Limb (tissue), 2 donors: ENCODE measurements at regions not wholly inside any gene's neighbourhood (a gene's known extent, or its start where the extent isn't known, plus 50 kb on each side); places are given as distances from the start of the nearest gene placed in this dataset.

Source experiments
- DNase-seq, 2 donors: peaks; one replicate each; pipeline ENCODE4 v3.0.0-alpha.2; 2016; ENCODE audit errors: extremely low spot score in 2 of 2

DNA sequence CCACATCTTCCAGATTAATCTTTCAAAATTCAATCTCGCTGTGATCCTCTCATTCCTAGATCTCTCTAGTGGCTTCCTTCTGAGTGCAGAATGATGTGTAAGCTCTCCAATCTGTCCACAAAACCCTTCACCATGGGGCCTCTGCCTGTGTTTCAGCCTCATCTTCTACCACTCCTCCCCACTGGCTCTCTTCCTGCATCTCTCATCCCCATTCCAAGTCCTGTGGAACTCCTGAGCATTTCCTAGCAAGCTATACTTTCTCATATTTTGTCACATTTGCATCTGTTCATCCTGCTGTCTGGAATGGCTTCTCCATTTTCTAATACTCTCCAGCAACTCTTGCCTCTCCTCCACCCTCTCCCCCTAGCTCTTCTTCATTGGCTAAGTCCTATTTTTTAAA is 242.0 kb upstream of the DAAM1 start:
- no peak for DNase-seq

DNA sequence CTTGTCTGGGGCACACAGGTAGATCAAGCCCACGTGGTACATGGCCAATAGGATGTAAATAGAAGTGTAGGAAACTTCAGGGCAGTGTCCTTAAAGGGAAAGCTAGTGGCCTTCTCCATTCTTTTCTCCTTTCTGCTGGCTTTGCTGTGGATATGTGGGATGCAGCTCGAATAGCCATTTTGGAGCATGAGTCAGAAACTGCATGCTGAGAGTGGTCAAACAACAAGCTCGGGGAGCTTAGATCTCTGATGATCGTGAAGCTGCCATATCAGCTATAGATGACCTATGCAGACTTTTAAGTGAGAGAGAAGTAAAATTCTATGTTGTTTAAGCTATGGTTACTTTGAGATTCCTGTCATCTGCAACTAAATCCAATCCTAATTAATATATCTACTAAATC is 241.3 kb upstream of the DAAM1 start:
- no peak for DNase-seq

DNA sequence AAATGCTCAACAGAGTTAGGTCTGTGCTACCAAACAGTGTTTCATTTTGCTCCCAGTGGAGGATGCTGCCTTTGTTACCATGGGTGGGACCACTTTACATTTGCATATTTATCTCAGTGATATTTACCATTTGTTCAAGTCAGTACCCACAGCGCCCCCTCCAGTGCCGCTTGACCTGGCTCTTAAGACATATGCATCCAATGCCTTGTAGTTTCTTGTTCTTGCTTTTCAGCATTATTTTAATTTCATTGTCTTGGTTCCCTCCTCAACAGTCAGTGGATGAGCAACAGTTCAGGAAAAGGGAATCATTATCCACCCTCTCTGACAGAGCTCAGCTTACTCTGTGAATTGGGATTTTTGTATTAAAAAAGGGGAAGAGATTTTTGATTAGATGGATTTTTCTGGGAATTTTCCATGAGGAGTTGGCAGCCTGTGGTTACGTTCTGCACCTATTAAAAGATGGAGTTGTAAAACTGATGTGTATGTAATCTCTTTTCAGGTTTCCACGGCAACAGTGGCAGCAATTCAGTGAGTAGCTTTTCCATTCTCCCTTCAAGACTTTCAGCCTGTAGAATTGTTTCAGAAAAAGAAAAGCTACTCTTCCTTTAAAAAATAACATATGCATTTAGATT is 240.5 kb upstream of the DAAM1 start:
- DNase-seq: peak; percentile 60 to 85

DNA sequence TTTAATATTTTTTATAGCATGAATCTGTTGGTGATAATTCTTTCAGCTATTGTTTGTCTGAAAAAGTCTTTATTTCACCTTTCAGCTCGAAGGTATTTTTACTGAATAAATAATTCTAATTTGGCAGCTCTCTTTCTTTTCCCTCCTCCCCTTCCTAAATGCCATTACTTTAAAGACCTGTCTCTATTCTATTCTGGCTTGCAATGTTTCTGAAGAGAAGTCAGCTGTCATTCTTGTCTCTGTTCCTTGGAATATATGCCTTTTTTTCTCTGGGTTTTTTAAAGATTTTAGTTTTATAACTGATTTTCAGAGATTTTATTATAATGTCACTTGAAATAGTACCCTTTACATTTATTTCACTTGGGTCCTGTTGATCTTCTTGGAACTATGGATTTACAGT is 237.9 kb upstream of the DAAM1 start:
- DNase-seq: no peak

DNA sequence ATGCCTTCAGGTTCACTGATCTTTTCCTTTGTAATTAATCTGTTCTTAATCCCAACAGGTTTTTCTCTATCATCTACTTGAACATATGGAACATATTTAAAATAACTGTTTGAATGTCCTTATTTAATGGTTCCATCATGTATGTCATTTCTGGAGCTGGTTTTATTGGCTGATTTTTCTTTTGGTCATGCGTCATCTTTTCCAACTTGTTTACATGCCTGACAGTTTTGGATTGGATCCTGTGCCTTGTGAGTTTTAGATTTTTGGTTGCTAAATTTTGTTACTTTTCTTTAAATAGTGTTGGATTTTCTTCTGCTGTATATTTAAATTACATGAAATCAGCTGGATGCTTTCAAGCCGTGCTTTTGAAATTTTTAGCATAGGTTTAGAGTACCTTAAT is 237.3 kb upstream of the DAAM1 start:
- no peak for DNase-seq

DNA sequence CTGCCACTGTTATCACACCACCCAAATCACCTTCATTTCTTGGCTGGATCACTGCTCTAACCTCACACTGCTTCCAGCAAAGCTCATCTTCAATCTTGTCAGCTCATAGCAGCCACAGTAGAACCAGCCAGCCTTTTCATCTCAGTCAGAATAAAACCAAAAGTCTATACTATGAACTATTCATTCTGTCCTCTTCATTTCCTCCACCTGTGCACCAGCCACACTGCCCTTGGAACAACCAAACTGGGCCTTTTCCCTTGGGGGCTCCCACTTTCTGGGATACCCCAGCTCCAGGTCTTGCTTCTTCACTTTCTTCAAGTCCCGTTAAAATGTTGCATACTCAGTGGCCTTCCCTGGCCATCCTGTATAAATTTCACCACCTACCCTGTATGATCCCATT is 234.4 kb upstream of the DAAM1 start:
- no peak for DNase-seq

DNA sequence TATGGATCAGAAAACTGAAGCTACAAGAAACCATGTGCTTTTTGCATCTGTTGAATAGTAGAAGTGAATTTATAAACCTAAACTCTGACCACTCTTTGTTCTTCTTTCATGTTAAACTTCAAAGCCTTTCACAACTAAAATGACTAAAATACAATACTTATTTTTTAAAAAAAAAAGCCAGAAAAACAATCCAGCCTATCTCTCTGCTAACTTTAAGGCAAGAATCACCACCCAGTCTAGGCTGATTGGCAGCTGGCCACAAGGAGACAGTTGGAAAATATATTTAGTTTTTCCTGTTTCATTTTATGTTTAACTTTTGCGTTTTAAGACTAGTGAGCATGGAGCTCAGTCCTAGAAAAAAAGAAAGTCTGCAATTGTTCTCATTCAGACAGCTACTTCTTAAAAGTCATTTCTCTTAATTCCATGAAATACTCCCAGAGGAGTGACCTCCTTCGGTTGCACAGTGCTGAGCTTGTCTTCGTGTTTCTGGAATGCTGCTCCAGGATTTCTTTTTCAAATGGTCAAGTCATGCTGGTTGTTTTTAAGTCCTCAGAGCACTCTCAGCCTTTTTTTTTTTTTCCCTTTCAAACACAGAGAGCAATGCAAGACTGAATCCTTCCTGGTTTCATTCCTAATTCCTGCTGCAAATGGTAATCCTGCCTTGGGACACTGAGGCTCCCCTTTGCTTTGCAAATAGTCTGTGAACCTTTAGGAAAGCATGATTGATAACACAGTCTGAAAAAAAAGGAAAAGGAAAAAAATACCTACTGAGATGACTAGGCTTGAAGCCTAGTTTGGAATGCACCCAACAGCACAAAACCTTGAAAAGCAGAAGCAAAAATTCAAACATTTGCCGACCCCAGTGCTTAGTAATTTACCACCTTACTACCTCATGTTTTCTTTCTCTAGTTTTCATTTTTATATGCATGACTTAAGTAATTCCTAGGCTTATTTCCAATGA is 233.3 kb upstream of the DAAM1 start:
- peak in 1 of 2 donors; percentile 65 for DNase-seq

DNA sequence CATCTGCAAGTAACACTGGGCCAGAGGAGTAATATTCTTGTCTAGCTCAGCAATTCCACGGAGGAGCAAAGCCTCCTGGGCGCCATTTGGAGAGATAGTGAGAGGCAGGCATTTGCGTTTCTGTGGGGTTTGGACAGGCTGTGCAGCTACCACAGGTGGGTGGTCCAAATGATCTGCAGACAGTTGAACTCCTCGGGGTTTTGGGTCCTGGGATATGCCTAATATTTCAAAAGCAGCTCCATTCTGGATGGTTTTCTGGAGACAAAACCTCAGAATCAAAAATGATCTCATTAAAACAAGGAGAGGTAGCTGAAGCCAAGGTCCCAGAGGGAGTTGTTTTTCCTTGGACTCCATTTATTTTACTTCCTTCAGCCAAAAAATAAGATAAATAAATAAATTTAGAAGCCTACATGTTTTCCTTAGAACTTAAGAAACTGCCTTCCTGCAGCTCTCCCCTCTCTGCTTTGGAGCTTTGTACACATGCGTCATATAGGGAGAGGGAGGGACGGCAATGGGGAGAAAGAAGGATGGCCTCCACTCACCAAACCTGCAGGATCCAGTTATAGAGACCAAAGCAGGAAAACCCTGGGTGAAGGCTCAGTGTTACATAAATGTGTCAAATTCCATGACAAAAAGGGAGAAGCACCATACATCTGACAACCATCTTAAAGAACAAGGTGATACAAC is 227.3 kb upstream of the DAAM1 start:
- no peak for DNase-seq

DNA sequence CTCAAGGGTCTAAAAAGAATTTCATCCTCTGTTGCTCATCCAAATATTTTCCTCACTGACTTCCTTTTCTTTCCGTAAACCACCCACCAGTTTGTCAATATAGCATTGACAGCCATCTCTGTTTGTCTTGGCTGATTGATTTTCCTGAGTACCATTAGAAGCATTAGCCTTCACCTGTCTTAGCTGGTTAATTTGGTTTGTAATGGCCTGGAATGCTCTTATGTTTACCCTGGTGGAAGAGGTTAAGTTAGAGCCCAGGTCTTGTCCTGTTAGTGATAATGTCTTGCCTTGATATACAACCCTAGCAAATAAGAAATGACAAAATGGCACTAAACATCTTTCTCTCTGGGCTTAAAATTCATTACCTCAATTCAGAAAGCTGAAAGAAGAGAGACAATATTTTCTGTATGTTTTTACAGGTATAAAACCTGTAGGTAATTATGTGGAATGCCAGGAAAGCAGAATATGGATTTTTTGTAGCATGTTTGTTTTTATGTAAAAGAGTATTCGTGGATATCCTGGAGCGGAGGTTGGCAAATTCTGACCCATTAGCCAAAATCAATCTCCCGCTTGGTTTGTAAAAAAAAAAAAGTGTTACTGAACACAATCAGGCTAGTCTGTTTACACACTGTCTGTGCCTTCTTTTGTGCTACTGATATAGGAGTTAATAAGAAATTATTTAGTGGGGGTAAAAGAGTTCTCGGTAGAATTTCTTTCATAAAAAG is 224.4 kb upstream of the DAAM1 start:
- no peak for DNase-seq

DNA sequence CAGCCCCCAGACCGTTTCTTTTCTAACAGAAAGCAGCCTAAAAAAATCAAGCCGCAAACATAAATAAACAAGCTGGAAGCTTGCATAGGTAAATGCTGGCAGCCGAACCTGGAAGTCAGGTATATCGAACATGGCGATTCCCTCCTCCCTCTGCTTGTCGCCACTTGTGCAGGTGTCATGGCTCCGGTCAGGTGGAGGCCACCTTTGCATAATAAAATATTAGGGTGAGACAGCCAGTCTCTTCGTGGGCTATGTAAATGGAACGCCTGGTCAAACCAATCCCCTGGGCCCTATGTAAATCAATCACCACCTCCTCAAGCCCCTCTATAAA is 223.9 kb upstream of the DAAM1 start:
- no peak for DNase-seq

DNA sequence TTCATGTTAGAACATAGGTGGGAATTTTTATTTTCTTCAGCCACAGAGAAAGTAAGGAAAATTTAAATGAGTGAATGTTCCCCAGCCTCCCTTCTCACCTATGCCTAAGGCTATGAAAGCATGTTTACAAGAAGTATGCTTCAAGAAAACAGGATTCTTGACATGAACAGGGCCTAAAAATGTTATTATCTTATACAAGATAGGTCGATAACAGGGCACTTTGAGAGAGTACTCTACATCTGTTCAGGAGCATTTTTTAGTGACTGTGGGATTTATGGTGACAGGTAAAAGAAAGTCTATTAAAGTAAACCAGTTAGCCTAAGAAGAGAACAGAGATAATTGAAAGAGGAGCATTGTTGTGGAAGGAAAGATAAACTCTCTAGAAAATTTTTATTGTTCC is 222.9 kb upstream of the DAAM1 start:
- DNase-seq: no peak

DNA sequence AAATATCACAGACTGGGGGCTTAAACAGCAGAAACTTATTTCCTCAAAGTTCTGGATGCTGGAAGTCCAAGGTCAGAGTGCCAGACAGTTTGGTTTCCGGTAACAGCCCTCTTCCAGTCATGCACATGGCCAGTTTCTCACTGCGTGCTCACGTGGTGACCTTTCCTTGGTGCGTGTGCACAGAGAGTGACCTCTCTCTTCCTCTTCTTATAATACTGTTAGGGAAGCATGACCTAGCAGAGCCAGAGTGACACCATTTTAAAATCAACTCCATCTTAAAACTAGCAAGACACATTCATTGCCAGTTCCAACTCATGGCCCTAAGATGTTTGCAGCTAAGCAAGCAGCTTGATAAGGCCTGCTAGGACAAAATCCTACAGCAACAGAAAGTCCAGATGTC is 221.5 kb upstream of the DAAM1 start:
- DNase-seq: no peak

DNA sequence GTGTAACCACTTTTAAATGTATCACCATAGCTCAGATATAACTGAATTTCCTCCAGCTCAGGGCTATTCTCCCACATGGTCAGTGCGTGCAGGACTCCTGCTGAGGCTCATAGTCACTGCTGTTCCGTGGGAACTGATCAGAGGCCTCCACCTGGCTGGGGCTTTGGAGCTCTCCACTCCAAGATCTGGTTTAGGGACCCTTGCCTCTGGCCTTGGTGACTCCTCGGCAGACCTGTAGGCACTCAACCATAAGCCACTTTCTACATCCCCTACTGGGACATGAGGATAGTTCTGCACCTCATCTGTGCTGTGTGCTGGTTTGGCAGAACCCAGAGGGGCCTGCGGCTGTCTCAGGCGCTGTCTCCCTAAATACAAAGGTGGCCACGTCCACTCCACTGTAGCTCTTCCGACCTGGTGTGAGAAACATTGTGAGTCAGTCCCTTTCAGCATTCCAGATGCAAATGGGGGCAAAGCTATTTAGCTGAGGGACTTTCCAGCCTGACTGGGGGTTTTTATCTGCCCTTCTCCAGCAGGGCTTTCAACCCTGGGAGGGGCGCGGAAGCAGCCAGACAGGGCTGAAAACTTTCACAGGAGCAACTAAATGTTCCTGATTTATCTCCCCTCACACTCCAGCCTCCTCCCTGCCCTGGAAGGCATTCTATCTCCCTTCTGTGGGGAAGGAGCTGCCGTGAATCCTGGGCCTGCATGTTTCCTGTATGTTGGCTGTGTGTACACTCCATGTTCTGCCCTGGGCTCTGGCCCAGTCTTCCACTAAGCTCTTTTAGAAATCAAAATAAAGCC is 218.3 kb upstream of the DAAM1 start:
- no peak for DNase-seq

DNA sequence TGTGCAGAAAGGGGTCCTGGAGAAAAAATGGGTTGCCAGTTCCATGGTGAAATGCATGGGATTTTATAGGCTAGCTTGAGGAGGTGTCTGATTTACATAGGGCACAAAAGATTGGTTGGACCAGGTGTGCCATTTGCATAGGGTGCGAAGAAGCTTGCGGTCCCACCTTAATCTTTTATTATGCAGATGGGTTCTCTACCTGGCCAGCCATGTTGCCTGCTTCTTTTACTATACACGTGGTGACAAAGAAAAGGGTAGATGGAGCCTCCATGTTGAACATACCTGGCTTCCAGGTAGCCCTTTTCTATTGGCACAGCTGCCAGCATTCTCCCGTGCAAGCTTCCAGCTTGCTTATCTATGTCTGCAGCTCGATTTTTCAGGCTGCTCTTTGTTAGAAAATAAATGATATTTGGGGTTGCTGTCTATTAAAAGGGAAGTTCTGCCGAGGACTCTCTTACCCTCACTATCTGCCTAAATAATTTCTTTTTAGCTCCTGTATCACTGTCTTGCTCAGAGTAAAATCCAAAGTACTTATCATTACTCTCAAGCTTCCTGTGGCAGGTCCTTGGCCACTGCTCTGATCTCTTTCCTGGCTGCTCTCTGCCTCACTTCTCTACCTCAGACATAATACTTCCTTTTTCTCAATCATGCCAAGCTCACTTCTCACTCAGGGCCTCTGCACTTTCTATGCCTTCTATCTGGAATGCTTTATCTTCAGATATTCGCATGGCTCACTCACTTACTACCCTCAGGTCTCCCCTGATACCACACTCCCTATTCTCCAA is 216.0 kb upstream of the DAAM1 start:
- no peak for DNase-seq

DNA sequence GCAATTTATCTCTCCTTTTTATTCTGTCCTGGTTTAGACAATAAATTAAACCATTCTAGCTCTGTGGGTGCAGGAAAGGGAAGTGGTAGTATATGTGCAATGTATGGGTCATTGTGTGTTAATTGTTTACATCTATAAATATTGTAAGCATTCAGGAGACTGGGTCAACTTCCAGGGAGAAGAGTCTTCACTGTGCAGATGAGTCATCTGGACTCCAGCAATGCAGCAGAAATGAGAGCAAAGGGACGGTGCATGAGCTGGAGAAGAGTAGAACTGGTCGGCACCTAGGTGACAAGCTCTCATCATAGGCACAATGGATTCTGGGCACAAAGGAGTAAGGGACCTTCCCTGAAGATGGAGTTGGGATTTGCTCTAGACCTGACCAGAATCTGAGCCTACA is 211.1 kb upstream of the DAAM1 start:
- no peak for DNase-seq

DNA sequence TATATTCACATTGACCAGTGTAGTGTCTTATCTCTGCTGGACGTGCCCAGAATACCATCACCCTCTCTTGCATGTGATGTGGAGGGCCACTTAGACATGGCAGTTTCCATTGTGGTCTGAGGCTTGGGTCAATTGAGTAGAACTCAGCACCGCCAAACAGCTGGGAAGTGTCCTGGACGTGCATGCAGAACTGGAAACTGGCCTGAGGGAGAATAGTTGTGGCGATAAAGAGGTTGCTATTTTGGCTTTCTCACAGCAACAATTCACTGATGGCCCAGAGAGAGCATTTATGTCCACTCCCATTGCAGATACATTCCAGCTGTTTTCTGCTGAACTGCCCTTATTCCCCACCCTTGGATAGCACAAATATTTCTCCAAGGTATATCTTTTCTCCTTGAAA is 210.1 kb upstream of the DAAM1 start:
- DNase-seq: no peak

DNA sequence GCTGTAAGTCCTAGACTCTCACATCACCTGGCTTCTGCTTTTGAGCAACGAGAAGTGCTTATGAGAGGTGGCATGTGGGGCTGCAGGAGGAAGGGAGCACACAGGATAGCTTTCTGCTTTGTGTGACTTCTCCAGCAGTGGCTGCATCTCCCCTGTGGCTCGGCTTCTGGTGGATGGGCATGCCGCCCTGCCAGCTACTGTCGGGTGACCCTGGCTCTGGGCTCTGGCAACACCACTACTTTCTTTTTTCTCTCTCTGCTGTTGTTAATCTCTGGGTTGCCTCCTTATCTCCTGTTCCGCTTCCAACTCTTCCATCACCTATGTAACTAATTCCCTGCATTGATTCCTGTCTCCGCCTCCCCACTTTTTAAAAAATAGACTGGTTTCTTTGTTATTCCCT is 209.1 kb upstream of the DAAM1 start:
- no peak for DNase-seq

DNA sequence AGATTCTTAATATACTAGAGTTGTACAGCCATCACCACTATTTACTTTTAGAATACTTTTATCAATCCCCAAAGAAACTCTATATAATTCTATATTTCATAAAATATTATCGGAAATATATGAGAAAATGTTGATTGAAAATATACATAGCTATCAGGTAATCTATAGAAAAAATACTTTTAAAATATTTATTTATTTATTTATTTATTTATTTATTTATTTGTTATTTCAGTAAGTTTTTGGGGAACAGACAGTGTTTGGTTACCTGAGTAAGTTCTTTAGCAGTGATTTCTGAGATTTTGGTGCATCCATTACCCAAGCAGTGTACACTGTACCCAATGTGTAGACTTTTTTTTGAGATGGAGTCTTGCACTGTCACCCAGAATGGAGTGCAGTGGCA is 206.6 kb upstream of the DAAM1 start:
- DNase-seq: no peak

DNA sequence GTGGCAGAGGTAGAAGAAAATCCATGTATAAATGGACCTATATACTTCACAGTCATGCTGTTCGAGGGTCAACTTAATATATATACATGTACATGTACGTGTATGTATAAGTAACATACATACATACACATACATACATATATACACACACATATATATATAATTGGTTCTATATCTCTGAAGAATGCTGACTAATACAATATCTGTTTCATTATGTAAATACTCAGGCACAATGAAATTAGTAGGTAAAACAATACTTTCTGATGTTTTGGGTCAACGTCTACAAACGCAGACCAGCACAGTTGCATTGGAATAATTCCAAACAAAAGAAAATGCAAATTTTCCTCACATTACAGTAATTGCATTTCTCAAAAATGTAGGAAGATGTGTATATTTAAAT is 202.7 kb upstream of the DAAM1 start:
- no peak for DNase-seq

DNA sequence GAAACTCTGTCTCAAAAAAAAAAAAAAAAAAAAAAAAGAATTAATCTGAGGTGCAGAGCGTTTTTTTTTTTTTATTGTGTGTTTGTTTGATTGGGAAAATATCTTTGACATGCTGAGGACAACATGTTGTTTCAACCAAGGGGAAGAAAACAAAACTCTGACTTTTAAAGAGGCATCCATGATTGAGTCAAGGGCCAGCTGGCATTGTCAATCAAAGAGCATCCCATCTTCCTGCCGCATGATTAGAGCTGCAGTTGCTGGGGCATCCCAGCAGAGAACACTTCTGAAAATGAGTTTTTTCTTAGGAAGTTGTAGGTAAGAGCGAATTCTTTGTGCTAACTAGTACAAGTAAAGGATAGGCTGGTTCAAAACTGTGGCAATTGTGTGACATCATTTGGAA is 200.9 kb upstream of the DAAM1 start:
- DNase-seq: no peak
